HG03097 (cell line): ENCODE measurements at regions not wholly inside any gene's neighbourhood (a gene's known extent, or its start where the extent isn't known, plus 50 kb on each side); places are given as distances from the start of the nearest gene placed in this dataset.
A peak's percentile ranks its signal among the peaks of the same experiment; 100 is the strongest.
"Not testable (repeated sequence)": the region's sequence is repeated elsewhere in the genome, so short reads cannot be mapped to it uniquely, and the experiment has no call there.

Experiments used
- ATAC-seq: cut with Tn5 transposase; IDR thresholded peaks from one replicate; pipeline ENCODE4 v1.9.1; 2021; ENCODE audit not compliant: unreplicated experiment, low FRiP score

DNA sequence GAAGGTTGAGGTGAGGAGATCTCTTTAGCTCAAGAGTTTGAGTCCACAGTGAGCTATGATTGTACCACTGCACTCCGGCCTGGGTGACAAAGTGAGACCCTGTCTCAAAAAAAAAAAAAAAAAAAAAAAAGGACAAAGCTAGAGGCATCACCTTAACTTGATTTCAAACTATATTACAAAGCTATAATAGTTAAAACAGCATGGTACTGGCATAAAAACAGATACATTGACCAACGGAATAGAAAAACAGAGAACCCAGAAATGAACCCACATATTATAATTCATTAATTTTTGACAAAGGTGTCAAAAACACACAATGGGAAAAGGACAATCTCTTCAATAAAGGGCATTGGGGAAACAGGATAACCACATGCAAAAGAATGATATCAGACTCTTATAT, 50.8 kb upstream of the MBOAT1 start:
- ATAC-seq, result no peak

DNA sequence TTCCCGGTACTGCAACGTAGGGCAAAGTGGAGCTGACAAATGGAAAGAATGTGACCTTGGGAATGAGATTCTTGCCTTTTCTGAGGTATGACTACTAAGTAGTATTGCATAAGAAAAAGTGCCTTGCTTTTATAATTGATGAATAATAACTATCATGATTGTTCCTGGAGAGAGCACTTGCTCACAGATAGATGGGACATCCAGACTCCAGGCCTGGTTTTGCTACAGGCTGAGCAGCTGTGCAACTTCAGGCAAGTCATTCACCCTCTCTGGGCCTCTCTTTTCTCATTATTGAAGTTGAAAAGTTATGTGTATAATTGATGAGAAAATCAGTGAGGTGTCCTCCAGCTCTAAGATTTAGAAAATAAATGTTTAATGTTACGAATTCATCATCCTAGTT, 53.6 kb upstream of the MBOAT1 start:
- no peak for ATAC-seq

- no peak for ATAC-seq
These were observed 54.8 kb upstream of the MBOAT1 start for GRCh38 chr6:20266851-20267608.

GRCh38 chr6:20269181-20269580, 56.9 kb upstream of the MBOAT1 start:
- ATAC-seq, result no peak

GRCh38 chr6:20271818-20272217, 59.5 kb upstream of the MBOAT1 start:
- no peak for ATAC-seq

DNA sequence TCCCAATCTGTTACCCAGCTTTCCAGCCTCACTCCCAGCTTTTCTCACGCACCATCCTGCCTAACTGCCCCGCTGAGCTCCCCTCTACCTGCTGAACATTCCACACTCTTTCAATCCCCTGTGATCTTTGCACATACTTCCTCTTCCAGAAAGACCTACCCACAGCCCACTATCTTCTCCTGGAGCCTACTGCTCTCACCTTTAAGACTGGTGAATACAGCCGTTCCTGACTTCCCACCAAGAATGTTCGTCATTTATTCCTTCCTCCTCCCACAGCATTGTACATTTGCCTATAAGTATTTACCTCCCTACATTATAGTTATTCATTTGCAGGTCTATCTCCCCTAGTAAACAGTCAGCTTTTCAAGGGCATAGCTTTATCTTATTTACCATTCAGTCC, 61.9 kb upstream of the MBOAT1 start:
- ATAC-seq, result no peak

- not testable (repeated sequence) for ATAC-seq
These were observed 63.6 kb upstream of the MBOAT1 start for GRCh38 chr6:20275837-20276236.

DNA sequence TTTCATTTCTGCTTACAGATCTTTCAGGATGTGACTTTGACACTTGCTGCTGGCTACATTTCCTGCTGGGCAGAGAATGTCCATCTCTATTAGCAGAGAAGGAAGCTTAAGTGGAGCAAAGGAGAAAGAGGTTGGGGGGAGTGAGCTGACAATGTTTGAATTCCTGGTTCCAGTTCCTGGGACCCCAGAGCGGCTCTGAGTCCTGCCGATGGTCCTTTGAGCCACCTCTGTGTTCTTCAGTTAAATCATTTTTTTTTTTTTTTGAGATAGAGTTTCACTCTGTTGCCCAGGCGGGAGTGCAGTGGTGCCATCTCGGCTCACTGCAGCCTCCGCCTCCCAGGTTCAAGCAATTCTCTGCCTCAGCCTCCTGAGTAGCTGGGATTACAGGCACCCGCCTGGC, 65.5 kb upstream of the MBOAT1 start:
- not testable (repeated sequence) for ATAC-seq

DNA sequence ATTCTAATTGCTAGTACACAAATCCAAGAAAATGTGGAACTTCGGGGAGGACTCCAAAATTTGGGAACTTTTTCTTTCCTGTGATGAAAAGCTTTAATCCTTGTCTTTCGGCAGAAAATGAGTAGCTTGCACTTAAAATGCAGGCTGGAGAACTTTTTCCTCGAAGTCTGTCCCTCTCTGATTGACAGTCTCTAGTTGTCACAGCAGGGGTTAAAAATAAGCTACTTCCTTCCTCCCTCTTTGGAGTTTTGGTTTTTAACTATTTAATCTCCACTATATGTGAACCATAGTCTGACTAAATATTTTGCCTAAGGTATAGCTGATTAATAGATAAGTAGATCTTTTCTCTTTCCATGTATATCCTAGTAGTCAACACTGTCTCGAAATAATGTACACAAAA, 66.8 kb upstream of the MBOAT1 start:
- no peak for ATAC-seq

DNA sequence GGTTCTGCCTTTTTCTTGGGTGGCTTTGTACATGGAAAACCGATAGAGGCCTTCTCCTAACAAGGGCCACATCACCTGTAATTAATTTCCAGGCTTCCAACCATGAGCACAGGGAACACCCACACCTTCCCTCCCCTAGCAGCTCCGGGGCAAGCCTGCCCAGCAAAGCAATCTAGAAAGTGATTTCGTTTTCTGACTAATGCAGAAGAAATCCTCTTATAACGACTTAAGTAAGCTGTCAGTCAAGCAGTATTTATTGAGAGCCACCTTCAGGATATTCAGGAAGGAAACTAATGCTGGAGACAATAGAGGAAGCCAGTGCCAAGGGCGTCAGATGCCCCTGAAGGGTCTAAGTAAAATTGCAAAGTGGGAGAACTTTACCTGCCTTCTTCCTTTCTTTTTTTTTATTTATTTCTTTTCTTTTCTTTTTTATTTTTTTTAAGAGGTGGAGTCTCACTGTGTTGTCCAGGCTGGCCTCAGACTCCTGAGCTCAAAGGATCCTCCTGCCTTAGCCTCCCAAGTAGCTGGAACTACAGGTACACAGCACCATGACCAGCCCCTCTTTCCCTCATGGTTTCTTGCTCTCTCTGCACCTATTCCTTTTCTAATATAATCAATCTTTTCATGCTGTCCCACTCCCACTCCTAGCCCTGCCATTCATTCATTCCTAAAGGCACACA, 67.5 kb upstream of the MBOAT1 start:
- ATAC-seq, result no peak

GRCh38 chr6:20280288-20280621, 68.0 kb upstream of the MBOAT1 start:
- ATAC-seq, result no peak

DNA sequence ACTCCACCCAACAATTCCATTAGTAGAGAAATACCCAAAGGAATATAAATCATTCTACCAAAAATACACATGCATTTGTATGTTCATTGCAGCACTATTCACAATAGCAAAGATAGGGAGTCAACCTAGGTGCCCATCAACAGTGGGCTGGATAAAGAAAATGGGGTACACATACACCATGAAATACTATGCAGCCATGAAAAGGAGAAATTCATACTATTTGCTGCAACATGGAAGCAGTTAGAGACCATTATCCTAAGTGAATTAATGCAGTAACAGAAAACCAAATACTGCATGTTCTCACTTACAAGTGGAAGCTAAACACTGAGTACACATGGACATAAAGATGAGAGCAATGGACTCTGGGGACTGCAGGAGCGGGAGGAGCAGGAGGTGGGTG, 72.4 kb upstream of the MBOAT1 start:
- no peak for ATAC-seq

- no peak for ATAC-seq
These were observed 74.8 kb upstream of the MBOAT1 start for GRCh38 chr6:20286968-20287565.

DNA sequence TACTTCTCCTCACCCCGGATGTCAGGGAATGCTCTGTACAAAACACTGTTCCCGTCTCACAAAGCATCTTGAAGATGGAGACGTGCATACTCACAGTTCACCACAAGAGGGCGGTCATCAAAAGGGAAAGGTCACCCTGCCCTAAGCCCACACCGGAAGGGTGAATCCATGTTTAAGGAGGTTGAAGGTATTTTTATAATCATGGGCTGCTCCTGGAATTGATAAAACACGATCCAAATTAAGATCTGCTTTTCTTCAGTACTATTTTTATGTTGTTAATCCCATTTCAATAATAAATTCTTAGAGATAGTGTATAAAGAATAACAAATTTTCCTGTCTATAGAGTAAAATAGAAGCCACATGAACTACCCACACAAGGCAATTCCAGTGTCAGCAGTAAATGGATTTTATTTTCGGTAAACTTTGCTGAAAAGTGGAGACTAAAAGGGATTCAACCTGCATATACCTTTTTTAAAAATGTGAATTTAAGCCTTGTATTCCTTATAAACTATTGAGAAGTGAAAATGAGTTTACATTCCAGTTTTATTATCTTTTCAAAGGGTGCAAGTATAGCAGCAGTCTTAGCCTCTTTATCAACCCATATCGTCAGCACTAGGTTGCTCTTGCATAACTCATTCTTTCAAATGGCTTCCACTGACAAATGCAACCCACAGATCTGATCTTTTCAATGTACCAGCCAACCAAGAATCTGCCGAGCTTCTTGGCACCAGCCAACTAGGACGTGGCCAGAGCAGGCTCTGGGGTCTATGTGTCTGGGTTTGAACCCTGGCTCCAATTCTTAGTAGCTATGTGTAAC, 79.7 kb upstream of the MBOAT1 start:
- ATAC-seq, result peak; percentile 80

DNA sequence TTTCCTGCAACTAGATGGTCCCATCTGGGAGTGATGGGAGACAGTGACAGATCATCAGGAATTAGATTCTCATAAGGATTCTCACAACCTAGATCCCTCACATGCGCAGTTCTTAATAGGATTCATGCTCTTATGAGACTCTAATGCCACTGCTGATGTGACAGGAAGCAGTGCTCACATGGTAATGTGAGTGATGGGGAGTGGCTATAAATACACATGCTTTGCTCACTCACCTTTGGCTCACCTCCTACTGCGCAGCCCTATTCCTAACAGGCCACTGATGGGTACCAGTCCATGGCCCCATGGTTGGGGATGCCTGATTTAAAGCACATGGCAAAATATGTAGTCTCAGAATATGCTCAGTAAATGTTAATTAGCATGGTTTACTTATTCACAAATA, 80.6 kb upstream of the MBOAT1 start:
- no peak for ATAC-seq

GRCh38 chr6:20301256-20301655, 89.0 kb upstream of the MBOAT1 start:
- no peak for ATAC-seq

GRCh38 chr6:20302168-20302567, 89.9 kb upstream of the MBOAT1 start:
- ATAC-seq, result no peak

DNA sequence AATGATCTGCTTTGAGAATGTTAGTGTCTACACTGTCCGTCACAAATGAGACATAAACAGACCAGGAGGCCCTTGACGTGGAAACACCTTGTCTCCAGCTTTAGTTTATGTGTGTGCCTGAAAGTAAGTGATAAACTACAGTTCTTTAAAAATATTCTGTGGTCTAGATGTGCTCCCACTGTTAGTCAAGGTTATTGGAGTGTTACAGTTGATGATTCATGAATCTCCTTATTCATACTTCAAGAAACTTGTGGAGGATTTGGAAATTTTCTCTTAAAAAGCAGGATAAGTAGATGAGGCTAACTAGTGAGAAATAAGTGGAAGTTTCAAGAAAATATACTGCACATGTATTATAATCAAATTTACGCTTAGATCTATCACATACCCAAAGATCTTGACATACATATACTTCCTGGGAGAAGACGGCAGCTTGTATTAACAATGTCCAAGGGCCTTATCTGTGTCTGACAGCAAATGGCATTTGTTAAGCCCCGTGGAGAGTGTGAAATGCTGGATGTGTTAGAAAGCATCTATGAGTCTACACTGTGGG, 90.5 kb upstream of the MBOAT1 start:
- no peak for ATAC-seq

DNA sequence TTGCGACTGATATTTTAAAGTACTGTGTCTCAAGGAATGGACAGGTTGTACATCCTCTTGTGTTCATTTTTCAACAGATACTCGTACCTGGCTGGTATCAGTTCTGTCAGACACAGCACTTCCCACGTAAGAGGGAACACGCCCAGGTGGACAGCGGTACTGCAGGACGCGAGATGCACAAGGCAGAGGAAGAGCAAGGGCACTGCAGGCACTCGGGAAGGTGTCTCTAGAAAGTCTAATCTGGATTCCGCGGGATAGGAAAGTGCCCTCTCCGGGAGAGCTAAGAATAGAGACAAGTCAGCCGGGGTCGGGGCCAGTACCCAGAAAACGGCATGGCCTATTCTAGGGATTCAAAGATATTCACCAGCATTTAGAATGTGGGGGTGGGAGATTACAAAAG, 94.2 kb upstream of the MBOAT1 start:
- no peak for ATAC-seq

GRCh38 chr6:20309186-20309585, 92.5 kb upstream of the E2F3 start:
- ATAC-seq, result no peak

DNA sequence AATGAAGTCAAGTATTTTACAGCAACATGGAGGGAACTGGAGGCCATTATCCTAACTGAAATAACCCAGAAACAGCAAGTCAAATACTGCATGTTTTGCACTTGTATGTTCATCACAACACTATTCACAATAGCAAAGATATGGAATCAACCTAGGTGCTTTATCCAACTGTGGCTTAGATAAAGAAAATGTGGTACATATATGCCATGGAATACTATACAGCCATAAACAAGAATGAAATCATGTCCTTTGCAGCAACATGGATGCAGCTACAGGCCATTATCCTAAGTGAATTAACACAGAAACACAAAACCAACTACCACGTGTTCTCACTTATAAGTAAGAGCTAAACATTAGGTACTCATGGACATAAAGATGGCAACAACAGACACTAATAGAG, 91.5 kb upstream of the E2F3 start:
- ATAC-seq, result no peak
